Endothelial cell of umbilical vein (primary cell): ENCODE measurements at regions not wholly inside any gene's neighbourhood (a gene's known extent, or its start where the extent isn't known, plus 50 kb on each side); places are given as distances from the start of the nearest gene placed in this dataset.

Experiments used
- CTCF ChIP-seq, 2 donors: IDR thresholded peaks; 1 replicate in 1 of 2; 2 replicates in 1 of 2; pipeline ENCODE4 v1.5.1; 2011; ENCODE audit warnings: low read length in 2 of 2, mild to moderate bottlenecking in 2 of 2, moderate library complexity in 2 of 2, control low read depth in 1 of 2, inconsistent platforms in 1 of 2, low read depth in 1 of 2; ENCODE audit not compliant: insufficient read depth in 1 of 2; ENCODE audit errors: extremely low read depth in 1 of 2
- POLR2A ChIP-seq: IDR thresholded peaks from 2 replicates; pipeline ENCODE4 v1.6.1; 2012; ENCODE audit warnings: low read depth, mild to moderate bottlenecking, control low read depth, low read length

GRCh38 chr11:44454666-44455065, 110.8 kb upstream of the CD82 start:
- TF ChIP-seq CTCF (IDR thresholded peaks at IDR 0.05; ENCODE audit: extremely low read depth in 1 of 2, insufficient read depth in 1 of 2, low read depth in 1 of 2, low read length in 2 of 2) (no peak), POLR2A (no peak)
